Psoas muscle (tissue), 7 donors: ENCODE measurements at regions not wholly inside any gene's neighbourhood (a gene's known extent, or its start where the extent isn't known, plus 50 kb on each side); places are given as distances from the start of the nearest gene placed in this dataset.

Experiments
- ATAC-seq, 4 donors: fragments of 200-7000 bp; cut with Tn5 transposase; one replicate each; pipeline ENCODE4 v1.9.1; 2020; ENCODE audit warnings: moderate library complexity in 3 of 4, mild to moderate bottlenecking in 2 of 4
- DNase-seq, 2 donors: peaks; one replicate each; pipeline ENCODE4 v3.0.0-alpha.2; 2020
- H3K27ac ChIP-seq: fragments of 200-600 bp; one replicate; pipeline ENCODE4 v1.8.0; 2022
- H3K27me3 ChIP-seq, 3 donors: fragments of 200-600 bp in 1 of 3; one replicate each; pipeline versions ENCODE4 v1.6.1 to v1.8.0; 2013 to 2022; ENCODE audit warnings: low read length in 2 of 3, mild to moderate bottlenecking in 2 of 3, moderate library complexity in 1 of 3; ENCODE audit not compliant: insufficient read depth in 3 of 3
- H3K36me3 ChIP-seq, 2 donors: fragments of 200-600 bp in 1 of 2; one replicate each; pipeline versions ENCODE4 v1.6.1 to v1.8.0; 2013 to 2022; ENCODE audit warnings: low read depth in 1 of 2, mild to moderate bottlenecking in 1 of 2, moderate library complexity in 1 of 2; ENCODE audit not compliant: insufficient read depth in 1 of 2
- H3K4me1 ChIP-seq: fragments of 200-600 bp; one replicate; pipeline ENCODE4 v1.8.0; 2022
- H3K4me3 ChIP-seq: fragments of 200-600 bp; one replicate; pipeline ENCODE4 v1.8.0; 2022; ENCODE audit warnings: mild to moderate bottlenecking
- H3K9me3 ChIP-seq: fragments of 200-600 bp; one replicate; pipeline ENCODE4 v1.8.0; 2022
- WGBS, 3 donors: extraction: QIAGEN DNeasy Blood & Tissue Kit; methylation state at CpG; one replicate each; pipeline versions ENCODE4 v1.1.6 to v1.1.7; 2013; 5-methylcytosine and 5-hydroxymethylcytosine counted together
- intact Hi-C, 2 donors: fragments of 100-400 bp; cut with DNase I; formaldehyde crosslinking; loops; one replicate each; pipeline versions ENCODE4 v1.11.0 to v1.14.2; 2022
- TF ChIP-seq, protein P1 (sequence below): fragments of 200-600 bp; IDR thresholded peaks from one replicate; pipeline ENCODE4 v1.8.0; 2022; ENCODE audit warnings: antibody characterized with exemption
- donor health status: healthy with polysubstance abuse.
- donor health status: DM: no; HTN: no; CAD: no; lungs with moderate emphysema.
- donor health status: Bipolar disorder and iron deficiency.
- donor health status: healthy.
- donor health status: DM: yes; HTN: yes; CAD: no.
- donor health status: DM: no; HTN: no; CAD: no.
- donor health status: DM: yes; HTN: yes; CAD: no.

DNA sequence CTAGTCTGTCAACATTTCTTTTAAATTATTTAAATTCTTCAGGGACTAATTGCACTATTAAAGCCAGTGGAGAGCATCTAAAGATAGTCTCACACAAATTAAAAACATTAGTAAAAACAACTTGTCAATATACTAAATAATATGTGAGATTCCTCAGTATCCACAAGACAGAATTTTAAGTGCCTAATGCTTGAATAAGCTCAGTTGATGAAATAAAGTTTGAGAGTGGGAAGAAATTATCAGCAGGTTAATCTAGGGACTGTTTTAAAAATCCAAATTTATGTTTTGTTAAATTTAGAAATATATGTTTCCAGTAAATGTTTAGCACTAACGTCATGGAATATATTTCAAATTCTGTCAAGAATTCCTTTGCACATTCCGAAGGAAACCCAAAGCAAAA is 105.2 kb downstream of the SLC41A2 start:
- intact Hi-C loops, result no loop called here
- no peak overlapping the region for H3K27ac ChIP-seq
- TF ChIP-seq, protein P1, sequence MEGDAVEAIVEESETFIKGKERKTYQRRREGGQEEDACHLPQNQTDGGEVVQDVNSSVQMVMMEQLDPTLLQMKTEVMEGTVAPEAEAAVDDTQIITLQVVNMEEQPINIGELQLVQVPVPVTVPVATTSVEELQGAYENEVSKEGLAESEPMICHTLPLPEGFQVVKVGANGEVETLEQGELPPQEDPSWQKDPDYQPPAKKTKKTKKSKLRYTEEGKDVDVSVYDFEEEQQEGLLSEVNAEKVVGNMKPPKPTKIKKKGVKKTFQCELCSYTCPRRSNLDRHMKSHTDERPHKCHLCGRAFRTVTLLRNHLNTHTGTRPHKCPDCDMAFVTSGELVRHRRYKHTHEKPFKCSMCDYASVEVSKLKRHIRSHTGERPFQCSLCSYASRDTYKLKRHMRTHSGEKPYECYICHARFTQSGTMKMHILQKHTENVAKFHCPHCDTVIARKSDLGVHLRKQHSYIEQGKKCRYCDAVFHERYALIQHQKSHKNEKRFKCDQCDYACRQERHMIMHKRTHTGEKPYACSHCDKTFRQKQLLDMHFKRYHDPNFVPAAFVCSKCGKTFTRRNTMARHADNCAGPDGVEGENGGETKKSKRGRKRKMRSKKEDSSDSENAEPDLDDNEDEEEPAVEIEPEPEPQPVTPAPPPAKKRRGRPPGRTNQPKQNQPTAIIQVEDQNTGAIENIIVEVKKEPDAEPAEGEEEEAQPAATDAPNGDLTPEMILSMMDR, result no peak
- H3K36me3 ChIP-seq, result no peaks in the 10 kb centered on the region
- H3K4me3 ChIP-seq, result no peak overlapping the region
- H3K4me1 ChIP-seq, result no peaks in the 10 kb centered on the region
- DNase-seq, result no peak
- no peaks in the 10 kb centered on the region for H3K27me3 ChIP-seq
- 64 to 78% (median 70%) methylated on average over 2 of the region's 2 CpGs for WGBS, 3 donors
- ATAC-seq, result no peak
- no peaks in the 10 kb centered on the region for H3K9me3 ChIP-seq

DNA sequence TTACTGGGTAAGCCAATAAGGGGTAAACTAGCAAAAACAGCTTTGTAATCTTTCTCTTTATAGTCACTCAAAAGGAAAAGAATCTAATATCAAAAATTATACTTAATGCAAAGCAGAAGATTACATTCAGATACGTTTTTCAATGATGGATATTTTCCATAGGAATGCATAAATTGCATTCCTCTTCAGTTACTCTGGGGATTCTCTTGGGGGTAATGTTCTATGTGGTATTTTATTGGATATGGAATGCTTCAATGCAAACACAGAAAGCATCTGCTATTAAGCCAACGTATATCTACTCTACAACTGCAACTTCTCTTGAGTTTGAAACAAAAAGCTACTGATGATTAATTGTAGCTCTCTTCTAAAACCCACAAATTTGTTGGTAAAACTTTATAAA is 106.0 kb downstream of the SLC41A2 start:
- Histone ChIP-seq H3K27me3 (no peaks in the 10 kb centered on the region), H3K36me3 (no peaks in the 10 kb centered on the region), H3K4me3 (no peak overlapping the region), H3K27ac (no peak overlapping the region), H3K4me1 (no peaks in the 10 kb centered on the region), H3K9me3 (no peaks in the 10 kb centered on the region)
- ATAC-seq, result no peak
- no peak for DNase-seq
- 40 to 48% (median 45%) methylated on average over 2 of the region's 2 CpGs for WGBS, 3 donors
- TF ChIP-seq, protein P1, result no peak
- intact Hi-C loops, result no loop called here

- intact Hi-C loops, result no loop called here
- no peaks in the 10 kb centered on the region for H3K36me3 ChIP-seq
- ATAC-seq (no peak), DNase-seq (no peak)
- peaks cover 0 to 5% (median 0%) of the 10 kb centered on the region in 3 donors for H3K27me3 ChIP-seq
- H3K9me3 ChIP-seq, result no peaks in the 10 kb centered on the region
- no peaks in the 10 kb centered on the region for H3K4me1 ChIP-seq
- TF ChIP-seq, protein P1, result no peak
- no peak overlapping the region for H3K4me3 ChIP-seq
- no peak overlapping the region for H3K27ac ChIP-seq
These were observed 107.3 kb downstream of the SLC41A2 start for GRCh38 chr12:104850781-104851180.

- Histone ChIP-seq H3K36me3 (no peaks in the 10 kb centered on the region), H3K27me3 (peaks cover 0 to 5% (median 0%) of the 10 kb centered on the region in 3 donors), H3K4me1 (no peaks in the 10 kb centered on the region), H3K9me3 (no peaks in the 10 kb centered on the region), H3K4me3 (no peak overlapping the region), H3K27ac (no peak overlapping the region)
- TF ChIP-seq, protein P1, result no peak
- no peak for DNase-seq
- WGBS, 3 donors, result 93 to 97% (median 95%) methylated on average over 2 of the region's 2 CpGs
- intact Hi-C loops, result no loop called here
- no peak for ATAC-seq
These were observed 111.9 kb downstream of the SLC41A2 start for GRCh38 chr12:104846056-104846767.

DNA sequence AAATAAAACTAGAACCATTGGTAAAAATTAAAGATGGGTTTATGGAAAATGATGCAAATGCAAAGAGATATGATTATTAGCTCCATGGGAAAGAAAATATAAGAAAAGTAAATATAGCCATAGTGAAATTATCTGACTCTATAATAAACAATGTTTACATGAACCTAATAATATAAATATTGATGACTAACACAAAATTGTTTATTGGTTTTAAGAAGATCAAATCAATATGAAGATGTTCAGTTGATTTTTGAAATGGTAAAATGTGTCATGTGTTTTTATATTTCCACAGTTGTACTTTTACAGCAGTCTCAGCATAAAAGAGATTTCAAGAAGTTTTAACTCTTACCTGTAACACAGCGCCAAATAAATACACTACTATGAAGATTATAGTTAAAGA is 114.0 kb downstream of the SLC41A2 start:
- H3K9me3 ChIP-seq, result no peaks in the 10 kb centered on the region
- H3K27me3 ChIP-seq, result peaks cover 0 to 5% (median 0%) of the 10 kb centered on the region in 3 donors
- H3K4me3 ChIP-seq, result no peak overlapping the region
- TF ChIP-seq, protein P1, result no peak
- intact Hi-C loops, result no loop called here
- no peak overlapping the region for H3K27ac ChIP-seq
- no peaks in the 10 kb centered on the region for H3K4me1 ChIP-seq
- 100% methylated on average over 1 of the region's 1 CpG for WGBS, 3 donors
- H3K36me3 ChIP-seq, result no peaks in the 10 kb centered on the region
- DNase-seq (no peak), ATAC-seq (no peak)
